Activated naive CD4-positive, alpha-beta T cell treated with anti-CD3 and anti-CD28 coated beads, Interleukin-2, amount 10 ng/mL, durations not matched to agents 7 days and 5 days (primary cell): ENCODE measurements at regions not wholly inside any gene's neighbourhood (a gene's known extent, or its start where the extent isn't known, plus 50 kb on each side); places are given as distances from the start of the nearest gene placed in this dataset.

ENCODE experiments used
- CTCF ChIA-PET: fragments of 350-600 bp; sonication (Branson Sonifier 250); formaldehyde crosslinking; loops from one replicate; lab custom pipeline; 2021; ENCODE audit warnings: antibody characterized with exemption; lab: Charles Lee
- DNase-seq: peaks from one replicate; pipeline ENCODE4 v3.0.0-alpha.2; 2020
- H3K27ac Mint-ChIP-seq: one replicate; pipeline ENCODE4 v1.8.0; 2021; ENCODE audit warnings: mild to moderate bottlenecking, moderate library complexity, mixed read lengths
- H3K27me3 Mint-ChIP-seq: one replicate; pipeline ENCODE4 v1.8.0; 2021; ENCODE audit warnings: mild to moderate bottlenecking, mixed read lengths
- H3K36me3 Mint-ChIP-seq: one replicate; pipeline ENCODE4 v1.8.0; 2021; ENCODE audit warnings: mixed read lengths
- H3K4me1 Mint-ChIP-seq: one replicate; pipeline ENCODE4 v1.8.0; 2021; ENCODE audit warnings: mixed read lengths
- H3K4me3 Mint-ChIP-seq: one replicate; pipeline ENCODE4 v1.8.0; 2021; ENCODE audit warnings: mild to moderate bottlenecking, moderate library complexity, mixed read lengths
- H3K9me3 Mint-ChIP-seq: one replicate; pipeline ENCODE4 v1.8.0; 2021; ENCODE audit warnings: mixed read lengths

DNA sequence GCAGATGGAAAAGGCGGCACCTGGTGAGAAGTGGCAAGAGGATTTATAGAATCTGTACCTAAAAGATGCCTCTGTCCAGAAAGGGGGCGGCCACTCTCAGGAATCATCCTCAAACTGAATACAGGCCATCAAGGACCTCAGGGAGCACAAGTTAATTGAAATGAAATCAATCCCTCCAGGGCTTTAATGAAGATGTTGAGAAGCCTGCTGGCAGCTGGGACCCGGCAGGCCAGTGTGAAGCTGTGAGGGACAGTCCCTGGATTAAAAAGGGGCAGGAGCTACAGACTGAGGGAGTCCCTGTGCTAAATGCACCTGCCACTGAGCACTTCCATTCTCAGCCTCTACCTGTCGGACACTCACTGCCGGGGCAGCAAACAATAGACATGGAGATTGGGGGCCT, 107.7 kb upstream of the GGTLC1 start:
- Mint-ChIP-seq H3K4me3 (no peak overlapping the region), H3K27ac (no peak overlapping the region), H3K9me3 (no peaks in the 10 kb centered on the region), H3K27me3 (peaks cover 13% of the 10 kb centered on the region), H3K4me1 (peaks cover 13% of the 10 kb centered on the region), H3K36me3 (no peaks in the 10 kb centered on the region)
- DNase-seq = no peak
- CTCF ChIA-PET = no interaction called here

DNA sequence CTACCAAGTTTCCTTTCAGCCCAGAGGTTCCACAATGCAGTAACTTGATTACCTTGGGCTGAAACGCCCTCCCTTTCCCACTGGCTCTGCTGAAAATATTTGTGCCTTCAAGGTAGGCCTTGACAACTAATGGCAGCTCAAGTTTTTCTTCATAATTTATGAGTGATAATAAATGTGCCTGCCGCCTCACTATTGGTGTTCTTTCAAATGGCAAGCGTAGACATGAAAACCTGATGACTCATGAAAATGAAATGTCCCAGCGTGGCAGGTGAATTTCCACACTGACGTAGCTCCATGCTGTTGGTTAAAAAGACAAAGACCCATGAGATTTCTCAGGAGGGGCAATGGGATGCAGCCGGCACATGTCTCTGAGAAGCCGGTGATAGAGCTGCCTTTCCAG, 107.2 kb upstream of the GGTLC1 start:
- Mint-ChIP-seq H3K27ac (no peak overlapping the region), H3K4me1 (peaks cover 13% of the 10 kb centered on the region), H3K36me3 (no peaks in the 10 kb centered on the region), H3K9me3 (no peaks in the 10 kb centered on the region), H3K4me3 (no peak overlapping the region), H3K27me3 (peaks cover 15% of the 10 kb centered on the region)
- no peak for DNase-seq
- CTCF ChIA-PET = no interaction called here

- Mint-ChIP-seq H3K27ac (no peak overlapping the region), H3K9me3 (no peaks in the 10 kb centered on the region), H3K4me1 (peaks cover 8% of the 10 kb centered on the region), H3K27me3 (peaks cover 15% of the 10 kb centered on the region), H3K4me3 (no peak overlapping the region), H3K36me3 (no peaks in the 10 kb centered on the region)
- DNase-seq = no peak
- CTCF ChIA-PET = no interaction called here
Observed at GRCh38 chr20:24095303-24095702, 106.7 kb upstream of the GGTLC1 start.

GRCh38 chr20:24089576-24089975, 101.0 kb upstream of the GGTLC1 start:
- H3K27me3 Mint-ChIP-seq = peaks cover 6% of the 10 kb centered on the region
- H3K36me3 Mint-ChIP-seq = no peaks in the 10 kb centered on the region
- no peaks in the 10 kb centered on the region for H3K9me3 Mint-ChIP-seq
- H3K4me1 Mint-ChIP-seq = no peaks in the 10 kb centered on the region
- CTCF ChIA-PET = no interaction called here
- no peak overlapping the region for H3K27ac Mint-ChIP-seq
- no peak for DNase-seq
- no peak overlapping the region for H3K4me3 Mint-ChIP-seq

GRCh38 chr20:24086121-24086520, 97.5 kb upstream of the GGTLC1 start:
- Mint-ChIP-seq H3K4me1 (no peaks in the 10 kb centered on the region), H3K36me3 (no peaks in the 10 kb centered on the region), H3K27ac (no peak overlapping the region), H3K9me3 (no peaks in the 10 kb centered on the region), H3K27me3 (peaks cover 10% of the 10 kb centered on the region), H3K4me3 (no peak overlapping the region)
- no peak for DNase-seq
- CTCF ChIA-PET = no interaction called here

- no peak overlapping the region for H3K4me3 Mint-ChIP-seq
- H3K27ac Mint-ChIP-seq = no peak overlapping the region
- DNase-seq = no peak
- H3K27me3 Mint-ChIP-seq = peaks cover 9% of the 10 kb centered on the region
- no peaks in the 10 kb centered on the region for H3K9me3 Mint-ChIP-seq
- H3K4me1 Mint-ChIP-seq = no peaks in the 10 kb centered on the region
- H3K36me3 Mint-ChIP-seq = no peaks in the 10 kb centered on the region
- CTCF ChIA-PET = no interaction called here
Observed at GRCh38 chr20:24084281-24084680, 95.7 kb upstream of the GGTLC1 start.

DNA sequence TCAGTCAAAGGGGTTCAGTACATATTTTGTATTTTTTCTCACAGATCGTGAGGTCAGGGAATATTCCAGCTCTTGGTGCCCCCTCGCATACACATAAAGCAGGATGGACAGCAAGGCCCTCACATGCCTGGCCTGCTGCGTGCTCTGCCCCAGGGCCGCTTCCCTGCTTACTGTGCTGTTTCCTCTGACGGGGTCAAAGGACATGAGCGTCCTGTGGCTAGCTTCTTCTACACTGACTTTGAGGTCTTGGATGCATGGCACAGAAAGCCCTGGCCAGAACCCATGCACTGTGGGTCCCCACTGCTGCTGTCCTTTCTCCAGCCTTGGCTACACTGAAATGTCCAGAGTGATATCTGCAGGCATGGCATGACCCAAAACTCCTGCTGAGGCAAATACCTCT, 92.5 kb upstream of the GGTLC1 start:
- Mint-ChIP-seq H3K27ac (no peak overlapping the region), H3K9me3 (no peaks in the 10 kb centered on the region), H3K4me1 (no peaks in the 10 kb centered on the region), H3K27me3 (peaks cover 9% of the 10 kb centered on the region), H3K4me3 (no peak overlapping the region), H3K36me3 (no peaks in the 10 kb centered on the region)
- DNase-seq = no peak
- CTCF ChIA-PET = no interaction called here

DNA sequence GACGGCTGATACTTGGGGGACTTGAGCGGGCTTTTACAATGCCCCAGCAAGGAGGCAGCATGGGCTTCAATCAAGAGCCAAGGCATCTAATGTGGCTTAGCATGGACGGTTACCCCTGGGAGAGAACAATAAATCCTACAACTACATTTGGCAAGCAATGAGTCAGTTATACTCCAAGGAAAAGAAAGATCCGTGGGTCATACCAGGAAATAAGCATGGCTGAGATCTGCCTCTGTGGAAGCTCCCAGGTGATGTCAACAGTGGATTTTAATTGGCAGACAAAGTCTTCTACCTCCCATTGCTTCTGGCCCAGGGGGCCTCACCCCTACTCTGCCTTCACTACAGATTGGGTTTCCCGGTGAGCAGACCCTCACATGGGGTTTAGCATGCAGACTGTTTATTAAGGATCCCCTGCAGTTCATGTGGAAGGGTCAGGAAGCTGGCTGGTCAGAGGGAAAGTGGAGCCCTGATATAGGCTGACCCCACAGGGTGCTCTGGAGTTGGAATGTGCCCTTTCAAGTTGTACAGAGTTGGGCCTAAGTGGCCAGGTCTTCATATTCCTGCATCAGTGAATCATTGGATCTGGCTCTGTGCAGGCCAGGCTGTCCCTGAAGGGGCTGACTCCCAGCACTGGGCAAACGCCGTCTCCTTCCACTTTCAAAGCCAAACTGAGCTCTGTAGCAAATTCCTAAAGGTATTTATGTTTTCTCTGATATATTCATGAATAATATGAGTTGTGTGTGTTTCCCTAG, 91.3 kb upstream of the GGTLC1 start:
- CTCF ChIA-PET = interaction anchor here (0.7 kb wide), 1 partner anchor 20 kb away, joined by 3 read pairs; no protein-coding TSS in a partner anchor
- Mint-ChIP-seq H3K27me3 (peaks cover 9% of the 10 kb centered on the region), H3K9me3 (no peaks in the 10 kb centered on the region), H3K4me3 (no peak overlapping the region), H3K4me1 (no peaks in the 10 kb centered on the region), H3K36me3 (no peaks in the 10 kb centered on the region), H3K27ac (no peak overlapping the region)
- no peak for DNase-seq

DNA sequence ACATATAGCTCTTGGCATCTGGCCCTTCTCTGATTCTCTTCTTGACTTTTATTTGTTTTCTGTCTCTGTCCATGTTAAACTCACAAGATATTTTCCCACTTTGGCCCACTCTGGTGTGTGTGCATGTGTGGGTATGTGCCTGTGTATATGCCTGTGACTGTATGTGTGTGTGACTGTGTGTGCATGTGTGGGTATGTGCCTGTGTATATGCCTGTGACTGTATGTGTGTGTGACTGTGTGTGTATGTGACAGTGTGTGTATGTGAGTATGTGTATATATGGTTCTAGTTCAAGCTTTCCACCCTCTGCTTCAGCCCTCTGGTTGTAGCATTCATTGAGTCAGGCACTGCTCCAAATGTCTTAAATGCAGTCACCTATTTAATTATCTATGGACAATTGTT, 88.6 kb upstream of the GGTLC1 start:
- H3K4me1 Mint-ChIP-seq = no peaks in the 10 kb centered on the region
- H3K4me3 Mint-ChIP-seq = no peak overlapping the region
- no peak for DNase-seq
- no peaks in the 10 kb centered on the region for H3K9me3 Mint-ChIP-seq
- no peaks in the 10 kb centered on the region for H3K27me3 Mint-ChIP-seq
- no peaks in the 10 kb centered on the region for H3K36me3 Mint-ChIP-seq
- CTCF ChIA-PET = interaction anchor here (1.5 kb wide), 1 partner anchor 24 kb away, joined by 4 read pairs; no protein-coding TSS in a partner anchor
- H3K27ac Mint-ChIP-seq = no peak overlapping the region

DNA sequence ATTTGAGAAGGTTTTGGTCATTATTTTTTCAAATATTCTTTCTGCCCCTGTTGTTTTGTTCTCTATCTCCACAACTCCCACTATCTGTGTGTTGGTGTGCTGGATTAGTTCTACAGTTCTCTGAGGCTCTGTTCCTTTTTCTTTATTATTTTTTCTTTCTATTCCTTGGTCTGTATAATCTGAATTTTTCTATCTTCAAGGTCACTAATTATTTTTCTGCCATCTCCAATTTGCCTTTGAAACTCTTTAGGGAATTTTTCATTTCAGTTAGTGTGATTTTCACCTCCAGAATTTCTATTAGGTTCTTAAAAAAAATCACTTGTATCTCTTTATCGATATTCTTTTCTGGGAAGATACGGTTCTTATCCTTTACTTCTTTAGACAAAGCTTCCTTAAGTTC, 82.1 kb upstream of the GGTLC1 start:
- Mint-ChIP-seq H3K4me1 (peaks cover 13% of the 10 kb centered on the region), H3K27ac (no peak overlapping the region), H3K27me3 (peaks cover 6% of the 10 kb centered on the region), H3K9me3 (peaks cover 14% of the 10 kb centered on the region), H3K4me3 (no peak overlapping the region), H3K36me3 (peaks cover 13% of the 10 kb centered on the region)
- no peak for DNase-seq
- CTCF ChIA-PET = no interaction called here

DNA sequence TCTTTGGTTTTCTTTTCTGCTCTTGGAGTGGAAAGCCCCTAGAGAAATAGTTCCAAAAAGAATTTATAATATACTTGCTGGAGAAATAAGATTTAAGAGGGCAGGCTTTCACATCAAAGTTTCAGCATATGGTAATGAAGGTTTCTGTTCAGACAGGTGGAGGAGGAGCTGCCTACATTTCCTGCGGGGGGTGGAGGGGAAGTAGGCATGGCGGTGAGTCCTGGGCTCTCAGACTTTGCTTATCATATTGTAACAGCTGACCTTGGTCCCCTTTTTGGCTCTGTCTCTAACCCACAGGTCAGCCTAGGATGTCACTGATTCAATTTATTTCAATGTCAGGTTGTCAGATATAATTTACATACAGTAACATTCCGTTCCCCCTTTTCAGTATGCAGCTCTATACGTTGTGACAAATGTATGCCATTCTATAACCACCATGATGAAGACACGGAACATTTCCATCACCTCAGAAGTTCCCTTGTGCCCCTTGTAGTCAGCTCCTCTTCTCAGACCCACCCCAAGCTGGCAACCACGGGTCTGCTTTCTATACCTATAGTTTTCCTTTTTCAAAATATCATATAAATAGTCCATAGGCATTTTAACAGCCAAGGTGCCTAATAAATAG, 77.6 kb upstream of the GGTLC1 start:
- DNase-seq = peak; percentile 55
- Mint-ChIP-seq H3K36me3 (peaks cover 6% of the 10 kb centered on the region), H3K27me3 (no peaks in the 10 kb centered on the region), H3K4me3 (no peak overlapping the region), H3K9me3 (peaks cover 9% of the 10 kb centered on the region), H3K4me1 (peaks cover 16% of the 10 kb centered on the region), H3K27ac (peak overlapping the region; percentile 53)
- CTCF ChIA-PET = interaction anchor here (1.1 to 1.7 kb wide), 2 partner anchors 11 to 36 kb away, joined by 3 to 5 read pairs; no protein-coding TSS in a partner anchor

DNA sequence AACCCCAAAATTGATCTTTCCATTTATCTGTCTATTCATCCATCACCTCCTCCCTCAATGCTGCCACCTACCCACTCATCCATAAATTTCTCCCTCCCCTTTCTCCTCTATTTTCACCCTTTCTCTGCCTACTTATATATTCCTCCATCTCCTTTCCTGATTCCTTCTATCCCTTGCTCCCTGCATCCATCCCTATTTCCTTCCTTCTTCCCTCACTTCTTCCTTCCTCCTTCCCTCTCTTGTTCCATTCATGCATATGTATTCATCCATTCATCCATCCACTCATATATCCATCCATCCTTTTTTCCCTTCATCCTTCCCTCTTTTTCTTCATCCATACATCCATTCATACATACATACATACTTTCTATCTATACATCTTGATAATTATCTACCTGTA, 76.3 kb upstream of the GGTLC1 start:
- Mint-ChIP-seq H3K4me1 (peaks cover 16% of the 10 kb centered on the region), H3K9me3 (no peaks in the 10 kb centered on the region), H3K36me3 (no peaks in the 10 kb centered on the region), H3K27me3 (peaks cover 3% of the 10 kb centered on the region), H3K4me3 (no peak overlapping the region), H3K27ac (no peak overlapping the region)
- CTCF ChIA-PET = no interaction called here
- no peak for DNase-seq

GRCh38 chr20:24064092-24064491, 75.5 kb upstream of the GGTLC1 start:
- Mint-ChIP-seq H3K4me1 (peaks cover 16% of the 10 kb centered on the region), H3K36me3 (no peaks in the 10 kb centered on the region), H3K27ac (no peak overlapping the region), H3K27me3 (peaks cover 3% of the 10 kb centered on the region), H3K9me3 (no peaks in the 10 kb centered on the region), H3K4me3 (no peak overlapping the region)
- no peak for DNase-seq
- CTCF ChIA-PET = no interaction called here

- no peak overlapping the region for H3K27ac Mint-ChIP-seq
- peaks cover 16% of the 10 kb centered on the region for H3K4me1 Mint-ChIP-seq
- no peaks in the 10 kb centered on the region for H3K9me3 Mint-ChIP-seq
Observed at GRCh38 chr20:24063100-24063499, 74.5 kb upstream of the GGTLC1 start.

More at GRCh38 chr20:24063100-24063499, 74.5 kb upstream of the GGTLC1 start:
- H3K4me3 Mint-ChIP-seq = no peak overlapping the region
- no peak for DNase-seq
- CTCF ChIA-PET = interaction anchor here (0.6 kb wide), 1 partner anchor 39 kb away, joined by 3 read pairs; no protein-coding TSS in a partner anchor
- no peaks in the 10 kb centered on the region for H3K36me3 Mint-ChIP-seq
- peaks cover 3% of the 10 kb centered on the region for H3K27me3 Mint-ChIP-seq
